D721Med (cell line): ENCODE measurements at regions not wholly inside any gene's neighbourhood (a gene's known extent, or its start where the extent isn't known, plus 50 kb on each side); places are given as distances from the start of the nearest gene placed in this dataset.
A peak's percentile ranks its signal among the peaks of the same experiment; 100 is the strongest.
"Not testable (repeated sequence)": the region's sequence is repeated elsewhere in the genome, so short reads cannot be mapped to it uniquely, and the experiment has no call there.

Experiments used
- DNase-seq: peaks from one replicate; pipeline ENCODE4 v3.0.0; 2011; ENCODE audit warnings: low spot score; ENCODE audit not compliant: insufficient read length
- FAIRE-seq: peaks from 2 replicates; lab custom pipeline; 2011; peaks lifted over from hg19 to GRCh38; lab: Jason Lieb, UNC
- TF ChIP-seq, protein P1 (sequence below): IDR thresholded peaks from 2 replicates; pipeline ENCODE4 v1.5.1; 2012; ENCODE audit warnings: mild to moderate bottlenecking, control low read depth; ENCODE audit not compliant: insufficient read depth; ENCODE audit errors: missing control alignments

DNA sequence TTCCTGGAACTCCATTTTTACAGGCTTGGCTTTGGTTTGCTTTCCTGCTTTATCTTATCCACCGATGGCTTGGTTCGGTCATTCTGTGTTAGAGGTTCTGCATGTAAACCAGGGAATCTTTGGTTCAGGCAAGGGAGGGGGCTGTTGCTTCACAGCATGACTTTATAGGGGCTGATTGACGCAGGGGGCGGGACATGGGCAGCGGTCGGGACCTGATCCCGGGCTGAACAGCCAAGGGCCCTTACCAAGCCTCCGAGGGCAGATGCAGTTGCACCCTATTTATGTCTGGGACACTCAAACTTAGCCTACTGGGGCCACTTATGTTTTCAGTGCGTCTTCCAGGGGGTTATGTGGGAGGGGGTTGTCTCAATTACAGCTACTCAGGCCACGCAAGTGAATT, 312.4 kb downstream of the ZNF536 start:
- TF ChIP-seq, protein P1, sequence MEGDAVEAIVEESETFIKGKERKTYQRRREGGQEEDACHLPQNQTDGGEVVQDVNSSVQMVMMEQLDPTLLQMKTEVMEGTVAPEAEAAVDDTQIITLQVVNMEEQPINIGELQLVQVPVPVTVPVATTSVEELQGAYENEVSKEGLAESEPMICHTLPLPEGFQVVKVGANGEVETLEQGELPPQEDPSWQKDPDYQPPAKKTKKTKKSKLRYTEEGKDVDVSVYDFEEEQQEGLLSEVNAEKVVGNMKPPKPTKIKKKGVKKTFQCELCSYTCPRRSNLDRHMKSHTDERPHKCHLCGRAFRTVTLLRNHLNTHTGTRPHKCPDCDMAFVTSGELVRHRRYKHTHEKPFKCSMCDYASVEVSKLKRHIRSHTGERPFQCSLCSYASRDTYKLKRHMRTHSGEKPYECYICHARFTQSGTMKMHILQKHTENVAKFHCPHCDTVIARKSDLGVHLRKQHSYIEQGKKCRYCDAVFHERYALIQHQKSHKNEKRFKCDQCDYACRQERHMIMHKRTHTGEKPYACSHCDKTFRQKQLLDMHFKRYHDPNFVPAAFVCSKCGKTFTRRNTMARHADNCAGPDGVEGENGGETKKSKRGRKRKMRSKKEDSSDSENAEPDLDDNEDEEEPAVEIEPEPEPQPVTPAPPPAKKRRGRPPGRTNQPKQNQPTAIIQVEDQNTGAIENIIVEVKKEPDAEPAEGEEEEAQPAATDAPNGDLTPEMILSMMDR, result no peak
- DNase-seq, result no peak
- no peak for FAIRE-seq

GRCh38 chr19:30682999-30683536, 310.9 kb downstream of the ZNF536 start:
- peak; percentile 80 for DNase-seq
- FAIRE-seq, result peak; percentile 70
- TF ChIP-seq, protein P1, result peak; percentile 99

DNA sequence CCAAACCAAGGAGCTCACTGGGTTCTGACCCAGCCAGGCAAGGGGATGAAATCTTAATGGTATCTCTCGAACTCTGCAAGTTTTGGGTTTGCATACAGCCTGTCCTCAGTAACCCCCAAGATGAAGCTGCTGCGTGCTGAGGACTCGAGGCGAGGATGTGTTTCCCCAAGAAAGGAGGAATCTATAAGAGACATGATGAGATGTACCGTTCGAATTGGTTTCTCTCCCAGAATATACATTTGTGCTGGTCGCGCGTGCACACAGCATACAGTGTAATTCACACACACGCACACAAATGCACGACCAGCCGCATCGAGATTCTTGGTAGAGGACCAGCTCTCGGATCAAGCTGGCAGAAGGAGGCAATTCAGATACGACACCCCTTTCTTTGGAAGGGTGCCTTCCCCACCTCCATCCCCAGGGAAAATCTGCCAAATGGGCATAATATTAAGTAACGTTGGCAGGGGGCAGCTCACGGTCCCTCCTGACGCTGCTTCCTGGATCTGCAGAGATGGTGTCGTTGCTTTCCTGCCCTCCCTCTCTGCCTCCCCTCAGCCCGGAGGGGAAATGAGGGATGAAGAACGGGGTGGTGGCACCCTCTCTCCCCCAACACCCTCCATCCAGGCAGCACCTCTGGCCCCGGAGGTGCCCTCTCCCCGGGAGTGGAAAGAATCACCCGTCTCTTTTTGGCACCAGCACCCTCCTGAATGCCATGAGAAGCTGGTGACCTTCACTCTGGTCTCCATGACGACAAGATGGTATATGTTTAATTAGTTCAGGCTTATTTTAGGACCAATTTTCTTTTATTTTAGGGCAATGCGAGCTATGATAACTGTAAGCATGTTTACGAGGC, 310.2 kb downstream of the ZNF536 start:
- DNase-seq (no peak), FAIRE-seq (no peak)
- TF ChIP-seq, protein P1, result no peak

GRCh38 chr19:30681162-30682100, 309.2 kb downstream of the ZNF536 start:
- DNase-seq (no peak), FAIRE-seq (no peak)
- TF ChIP-seq, protein P1, result no peak

DNA sequence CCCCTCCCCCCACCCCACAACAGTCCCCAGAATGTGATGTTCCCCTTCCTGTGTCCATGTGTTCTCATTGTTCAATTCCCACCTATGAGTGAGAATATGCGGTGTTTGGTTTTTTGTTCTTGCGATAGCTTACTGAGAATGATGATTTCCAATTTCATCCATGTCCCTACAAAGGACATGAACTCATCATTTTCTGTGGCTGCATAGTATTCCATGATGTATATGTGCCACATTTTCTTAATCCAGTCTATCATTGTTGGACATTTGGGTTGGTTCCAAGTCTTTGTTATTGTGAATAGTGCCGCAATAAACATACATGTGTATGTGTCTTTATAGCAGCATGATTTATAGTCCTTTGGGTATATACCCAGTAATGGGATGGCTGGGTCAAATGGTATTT, 308.2 kb downstream of the ZNF536 start:
- not testable (repeated sequence) for FAIRE-seq, DNase-seq

DNA sequence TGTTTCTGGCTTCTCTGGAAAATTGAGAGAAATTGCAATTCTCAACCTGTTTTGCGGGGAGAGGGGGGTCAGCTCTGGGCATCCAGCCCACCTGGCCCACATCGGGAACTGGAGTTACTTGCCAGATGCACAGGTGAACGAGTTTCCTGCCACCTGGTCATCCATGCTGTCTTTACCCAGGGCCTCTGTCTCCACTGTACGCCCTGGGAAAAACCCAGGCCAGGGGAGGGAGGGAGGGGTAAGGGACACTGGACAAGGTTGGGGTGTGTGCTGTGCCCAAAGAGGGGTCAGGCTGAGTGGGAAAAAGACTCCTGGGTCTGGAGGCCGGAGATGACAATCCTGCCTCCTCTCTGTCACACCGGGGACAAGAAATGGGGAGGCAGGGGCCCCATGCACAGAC, 307.6 kb downstream of the ZNF536 start:
- TF ChIP-seq, protein P1, result no peak
- FAIRE-seq, result no peak

GRCh38 chr19:30679153-30679702, 307.0 kb downstream of the ZNF536 start:
- FAIRE-seq (no peak), DNase-seq (no peak)
- TF ChIP-seq, protein P1, result no peak

More for the DNA sequence above, 307.6 kb downstream of the ZNF536 start:
- no peak for DNase-seq
